Nephron (organoid): ENCODE measurements at regions not wholly inside any gene's neighbourhood (a gene's known extent, or its start where the extent isn't known, plus 50 kb on each side); places are given as distances from the start of the nearest gene placed in this dataset.
A peak's percentile ranks its signal among the peaks of the same experiment; 100 is the strongest.
"Not testable (repeated sequence)": the region's sequence is repeated elsewhere in the genome, so short reads cannot be mapped to it uniquely, and the experiment has no call there.

Source experiments
- H3K27ac Mint-ChIP-seq, 3 experiments: 2 replicates each; pipeline ENCODE4 v1.8.0; 2020; ENCODE audit warnings: mixed read lengths in 3 of 3, mild to moderate bottlenecking in 2 of 3, moderate library complexity in 1 of 3
- H3K27me3 Mint-ChIP-seq: 2 replicates; pipeline ENCODE4 v1.8.0; 2021; ENCODE audit warnings: low read depth, mild to moderate bottlenecking, moderate library complexity, mixed read lengths
- H3K36me3 Mint-ChIP-seq: 2 replicates; pipeline ENCODE4 v1.8.0; 2020; ENCODE audit warnings: low read depth, mixed read lengths
- H3K4me1 Mint-ChIP-seq: 2 replicates; pipeline ENCODE4 v1.8.0; 2020; ENCODE audit warnings: mixed read lengths
- H3K4me3 Mint-ChIP-seq, 3 experiments: 2 replicates each; pipeline ENCODE4 v1.8.0; 2020; ENCODE audit warnings: mild to moderate bottlenecking in 3 of 3, mixed read lengths in 3 of 3, moderate library complexity in 2 of 3
- H3K9me3 Mint-ChIP-seq: 2 replicates; pipeline ENCODE4 v1.8.0; 2020; ENCODE audit warnings: mixed read lengths
- TF ChIP-seq, protein P1 (sequence below), 3 experiments: fragments of 200-600 bp; sonication (generic); IDR thresholded peaks; one replicate each; pipeline ENCODE4 v1.5.0; 2021; ENCODE audit warnings: antibody characterized with exemption in 3 of 3; ENCODE audit not compliant: unreplicated experiment in 3 of 3

DNA sequence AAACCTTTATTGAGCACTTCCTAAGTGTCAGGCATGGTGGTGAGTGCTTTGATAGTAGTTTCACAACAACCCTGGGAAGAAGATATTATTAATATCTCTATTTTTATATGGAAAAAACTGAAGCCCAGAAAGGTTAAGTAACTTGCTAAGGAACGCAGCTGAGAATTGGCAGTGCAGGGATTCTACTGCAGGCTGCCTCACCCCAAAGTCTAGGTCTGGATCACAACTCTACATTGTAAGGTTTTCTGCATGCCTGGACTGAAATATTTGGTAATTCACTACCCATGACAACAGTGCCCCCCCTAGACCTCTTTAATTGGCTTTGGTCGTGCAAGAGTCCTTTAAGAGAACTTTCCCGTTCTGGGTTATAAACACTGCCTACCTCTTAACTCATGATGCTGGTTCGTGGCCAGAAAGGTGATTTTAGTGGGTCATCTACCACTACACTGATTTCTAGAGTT is 67.1 kb upstream of the KCNQ5 start:
- Mint-ChIP-seq H3K4me3 (no peak overlapping the region), H3K27me3 (no peaks in the 10 kb centered on the region), H3K9me3 (no peaks in the 10 kb centered on the region), H3K4me1 (peaks cover 16% of the 10 kb centered on the region), H3K27ac (no peak overlapping the region), H3K36me3 (no peaks in the 10 kb centered on the region)
- TF ChIP-seq, protein P1, sequence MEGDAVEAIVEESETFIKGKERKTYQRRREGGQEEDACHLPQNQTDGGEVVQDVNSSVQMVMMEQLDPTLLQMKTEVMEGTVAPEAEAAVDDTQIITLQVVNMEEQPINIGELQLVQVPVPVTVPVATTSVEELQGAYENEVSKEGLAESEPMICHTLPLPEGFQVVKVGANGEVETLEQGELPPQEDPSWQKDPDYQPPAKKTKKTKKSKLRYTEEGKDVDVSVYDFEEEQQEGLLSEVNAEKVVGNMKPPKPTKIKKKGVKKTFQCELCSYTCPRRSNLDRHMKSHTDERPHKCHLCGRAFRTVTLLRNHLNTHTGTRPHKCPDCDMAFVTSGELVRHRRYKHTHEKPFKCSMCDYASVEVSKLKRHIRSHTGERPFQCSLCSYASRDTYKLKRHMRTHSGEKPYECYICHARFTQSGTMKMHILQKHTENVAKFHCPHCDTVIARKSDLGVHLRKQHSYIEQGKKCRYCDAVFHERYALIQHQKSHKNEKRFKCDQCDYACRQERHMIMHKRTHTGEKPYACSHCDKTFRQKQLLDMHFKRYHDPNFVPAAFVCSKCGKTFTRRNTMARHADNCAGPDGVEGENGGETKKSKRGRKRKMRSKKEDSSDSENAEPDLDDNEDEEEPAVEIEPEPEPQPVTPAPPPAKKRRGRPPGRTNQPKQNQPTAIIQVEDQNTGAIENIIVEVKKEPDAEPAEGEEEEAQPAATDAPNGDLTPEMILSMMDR (IDR thresholded peaks at IDR 0.05; ENCODE audit: unreplicated experiment in 3 of 3) = no peak

DNA sequence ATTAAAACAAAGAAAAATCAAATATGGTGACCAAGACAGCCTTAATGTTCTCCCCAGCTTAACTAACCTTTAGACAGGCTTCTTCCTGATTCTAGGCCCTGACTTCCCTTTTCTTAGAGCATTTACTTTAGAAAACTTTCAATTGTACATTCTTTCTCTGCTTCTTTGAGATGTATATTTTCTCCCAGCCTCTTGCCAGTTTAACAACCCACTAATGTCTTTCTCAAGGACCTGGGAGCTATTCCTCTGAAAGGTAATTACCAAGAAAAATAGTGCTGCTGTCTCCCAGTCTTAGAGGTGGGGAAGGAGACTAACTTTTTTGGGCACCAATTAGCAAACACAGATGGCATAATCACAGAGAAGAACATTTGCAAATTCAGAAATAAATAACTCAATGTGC is 62.8 kb upstream of the KCNQ5 start:
- Mint-ChIP-seq H3K27me3 (no peaks in the 10 kb centered on the region), H3K27ac (no peak overlapping the region), H3K4me3 (no peak overlapping the region), H3K4me1 (peaks cover 3% of the 10 kb centered on the region), H3K36me3 (no peaks in the 10 kb centered on the region), H3K9me3 (no peaks in the 10 kb centered on the region)
- TF ChIP-seq, protein P1 (IDR thresholded peaks at IDR 0.05; ENCODE audit: unreplicated experiment in 3 of 3) = no peak

DNA sequence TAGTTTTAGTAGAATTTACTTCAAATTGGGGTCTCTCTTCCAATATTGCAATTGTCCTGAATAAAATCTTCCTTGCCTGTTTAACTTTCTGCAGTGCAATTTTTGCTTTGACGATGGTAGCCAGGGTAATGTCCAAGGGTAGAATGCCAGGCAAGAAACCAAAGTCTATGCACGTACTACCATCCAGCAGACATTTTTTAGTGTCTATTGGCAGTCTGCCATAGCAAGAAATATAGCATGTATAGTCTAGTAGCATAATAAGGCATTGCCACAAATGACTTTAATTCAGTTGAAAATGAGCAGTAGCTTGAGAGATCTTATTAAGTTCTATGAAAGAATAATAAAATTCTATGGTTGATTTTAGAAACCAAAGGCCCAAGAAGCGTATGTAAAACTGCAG is 62.3 kb upstream of the KCNQ5 start:
- Mint-ChIP-seq H3K36me3 (no peaks in the 10 kb centered on the region), H3K9me3 (no peaks in the 10 kb centered on the region), H3K27ac (no peak overlapping the region), H3K27me3 (no peaks in the 10 kb centered on the region), H3K4me1 (no peaks in the 10 kb centered on the region), H3K4me3 (no peak overlapping the region)
- TF ChIP-seq, protein P1 (IDR thresholded peaks at IDR 0.05; ENCODE audit: unreplicated experiment in 3 of 3) = no peak

DNA sequence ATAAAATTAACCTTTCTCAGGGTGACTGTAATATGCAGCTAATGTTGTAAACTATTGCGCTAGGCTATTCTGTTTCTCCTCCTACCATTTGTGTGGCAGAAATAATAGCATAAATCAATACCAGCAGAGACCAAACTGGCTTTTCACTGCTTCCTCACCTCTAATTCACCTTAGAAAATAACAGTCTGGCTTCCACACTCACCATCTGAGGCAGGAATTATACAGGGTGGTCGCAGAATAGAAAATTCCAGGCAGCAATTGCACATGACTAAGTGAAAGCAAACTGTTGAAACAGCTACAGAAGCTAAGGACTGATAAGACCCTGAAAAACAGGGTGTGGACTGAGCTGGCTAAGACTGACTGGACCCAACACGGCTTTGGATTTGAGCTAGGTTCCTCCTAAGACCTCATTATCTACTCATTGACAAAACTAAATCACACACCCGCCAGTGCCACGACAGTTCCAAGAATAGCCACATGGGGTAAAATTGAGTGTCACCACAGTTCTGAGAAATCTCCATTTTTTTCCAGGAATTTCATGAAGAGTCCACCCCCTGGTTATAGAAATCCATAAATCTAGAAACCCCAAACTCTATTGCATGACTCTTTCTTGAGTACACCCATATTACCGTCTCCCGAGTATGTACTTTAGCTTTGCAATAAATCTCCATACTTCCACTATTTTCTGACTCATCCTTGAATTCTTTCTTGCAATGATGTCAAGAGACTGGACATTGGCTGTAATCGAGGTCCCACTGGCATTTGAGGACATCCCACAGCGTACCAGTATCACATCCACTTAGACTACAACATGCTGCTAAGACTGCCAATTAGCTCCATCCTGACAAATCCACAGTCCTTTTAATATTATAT is 60.9 kb upstream of the KCNQ5 start:
- TF ChIP-seq, protein P1 (IDR thresholded peaks at IDR 0.05; ENCODE audit: unreplicated experiment in 3 of 3) = peak in 1 of 3 experiments; percentile 9
- Mint-ChIP-seq H3K36me3 (no peaks in the 10 kb centered on the region), H3K4me3 (no peak overlapping the region), H3K27ac (no peak overlapping the region), H3K27me3 (no peaks in the 10 kb centered on the region), H3K4me1 (no peaks in the 10 kb centered on the region), H3K9me3 (no peaks in the 10 kb centered on the region)

DNA sequence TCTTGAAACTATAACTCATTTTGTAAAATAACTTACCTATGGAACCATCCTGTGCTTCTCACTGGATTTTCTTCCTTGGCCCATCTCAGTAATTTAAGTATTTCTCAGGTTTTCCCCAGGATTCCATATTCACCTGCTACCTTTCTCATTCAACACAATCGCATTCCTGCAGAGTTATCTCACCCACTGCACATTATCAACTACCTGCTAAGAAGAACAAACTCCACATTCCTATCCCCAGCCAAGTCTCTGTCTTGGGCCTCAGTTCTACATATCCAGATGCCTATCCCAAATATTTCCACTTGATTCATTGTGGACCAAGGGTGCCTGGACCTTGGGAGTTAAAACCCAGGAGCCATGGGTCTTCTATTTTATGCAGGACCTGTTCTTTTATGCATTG is 60.2 kb upstream of the KCNQ5 start:
- Mint-ChIP-seq H3K36me3 (no peaks in the 10 kb centered on the region), H3K4me1 (no peaks in the 10 kb centered on the region), H3K27me3 (no peaks in the 10 kb centered on the region), H3K4me3 (no peak overlapping the region), H3K27ac (no peak overlapping the region), H3K9me3 (no peaks in the 10 kb centered on the region)
- TF ChIP-seq, protein P1 (IDR thresholded peaks at IDR 0.05; ENCODE audit: unreplicated experiment in 3 of 3) = no peak

DNA sequence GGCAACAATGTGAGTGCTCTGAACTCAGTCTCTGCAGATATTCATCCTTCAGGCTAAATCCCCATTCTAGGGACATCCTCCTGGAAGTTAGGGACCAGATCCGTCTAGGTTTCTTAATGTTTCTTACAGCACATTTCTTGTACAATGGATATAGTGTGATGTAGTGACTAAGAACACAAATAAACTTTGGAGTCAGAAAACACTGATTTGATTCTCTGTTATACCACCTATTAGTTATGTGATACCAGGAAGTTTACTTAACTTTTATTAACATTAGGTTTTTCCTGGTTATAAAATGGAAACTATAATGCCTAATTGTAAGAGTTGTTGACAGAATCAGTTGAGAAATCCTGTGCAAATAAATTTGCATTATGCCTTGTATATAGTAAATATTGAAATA is 57.6 kb upstream of the KCNQ5 start:
- Mint-ChIP-seq H3K9me3 (no peaks in the 10 kb centered on the region), H3K27ac (no peak overlapping the region), H3K4me3 (no peak overlapping the region), H3K4me1 (no peaks in the 10 kb centered on the region), H3K36me3 (no peaks in the 10 kb centered on the region), H3K27me3 (no peaks in the 10 kb centered on the region)
- TF ChIP-seq, protein P1 (IDR thresholded peaks at IDR 0.05; ENCODE audit: unreplicated experiment in 3 of 3) = no peak

DNA sequence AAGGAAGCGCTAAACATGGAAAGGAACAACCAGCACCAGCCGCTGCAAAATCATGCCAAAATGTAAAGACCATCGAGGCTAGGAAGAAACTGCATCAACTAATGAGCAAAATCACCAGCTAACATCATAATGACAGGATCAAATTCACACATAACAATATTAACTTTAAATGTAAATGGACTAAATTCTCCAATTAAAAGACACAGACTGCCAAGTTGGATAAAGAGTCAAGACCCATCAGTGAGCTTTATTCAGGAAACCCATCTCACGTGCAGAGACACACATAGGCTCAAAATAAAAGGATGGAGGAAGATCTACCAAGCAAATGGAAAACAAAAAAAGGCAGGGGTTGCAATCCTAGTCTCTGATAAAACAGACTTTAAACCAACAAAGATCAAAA is 49.9 kb upstream of the KCNQ5 start:
- H3K4me1 Mint-ChIP-seq, H3K27ac Mint-ChIP-seq, H3K9me3 Mint-ChIP-seq, H3K4me3 Mint-ChIP-seq, H3K27me3 Mint-ChIP-seq, H3K36me3 Mint-ChIP-seq: not testable (repeated sequence)
